Vagina (tissue), 2 donors: ENCODE measurements at regions not wholly inside any gene's neighbourhood (a gene's known extent, or its start where the extent isn't known, plus 50 kb on each side); places are given as distances from the start of the nearest gene placed in this dataset.

Experiments used
- DNase-seq, 2 donors: peaks; one replicate each; pipeline ENCODE4 v3.0.0-alpha.2; 2017; ENCODE audit errors: extremely low spot score in 2 of 2
- H3K27ac ChIP-seq: fragments of 200-600 bp; sonication (generic); one replicate; pipeline ENCODE4 v1.5.1; 2019
- H3K27me3 ChIP-seq: fragments of 200-600 bp; sonication (generic); one replicate; pipeline ENCODE4 v1.5.1; 2019
- H3K36me3 ChIP-seq, 2 donors: fragments of 200-600 bp; sonication (generic); one replicate each; pipeline ENCODE4 v1.5.1; 2017 to 2019
- H3K4me1 ChIP-seq: fragments of 200-600 bp; sonication (generic); one replicate; pipeline ENCODE4 v1.5.1; 2019
- H3K4me3 ChIP-seq, 2 donors: fragments of 200-600 bp; sonication (generic); 1 replicate in 1 of 2; 2 replicates in 1 of 2; pipeline ENCODE4 v1.5.1; 2016 to 2019
- H3K9me3 ChIP-seq: fragments of 200-600 bp; sonication (generic); one replicate; pipeline ENCODE4 v1.5.1; 2019
- POLR2A ChIP-seq, 2 donors: fragments of 450-650 bp; IDR thresholded peaks; one replicate each; pipeline ENCODE4 v1.6.1; 2017; ENCODE audit warnings: antibody characterized with exemption in 2 of 2, mild to moderate bottlenecking in 2 of 2, moderate library complexity in 2 of 2
- POLR2AphosphoS5 ChIP-seq, 2 donors: sonication (generic); formaldehyde crosslinking; IDR thresholded peaks; one replicate each; pipeline ENCODE4 v1.9.0; 2017; ENCODE audit warnings: antibody characterized with exemption in 2 of 2, mild to moderate bottlenecking in 2 of 2, low read depth in 1 of 2; ENCODE audit not compliant: insufficient read depth in 1 of 2
- intact Hi-C: fragments of 100-400 bp; cut with DNase I; formaldehyde crosslinking; loops from one replicate; pipeline ENCODE4 v1.15.1; 2023
- TF ChIP-seq, protein P1 (sequence below), 3 experiments: fragments of 450-650 bp in 2 of 3; fragments of 200-600 bp in 1 of 3; sonication (generic) in 1 of 3; IDR thresholded peaks; one replicate each; pipeline ENCODE4 v1.5.1; 2017 to 2019; ENCODE audit warnings: antibody characterized with exemption in 3 of 3, mild to moderate bottlenecking in 2 of 3, moderate library complexity in 2 of 3

GRCh38 chr1:195200772-195201171, 1407.5 kb downstream of the KCNT2 start:
- TF ChIP-seq POLR2A (IDR thresholded peaks at IDR 0.05): no peak
- TF ChIP-seq, protein P1, sequence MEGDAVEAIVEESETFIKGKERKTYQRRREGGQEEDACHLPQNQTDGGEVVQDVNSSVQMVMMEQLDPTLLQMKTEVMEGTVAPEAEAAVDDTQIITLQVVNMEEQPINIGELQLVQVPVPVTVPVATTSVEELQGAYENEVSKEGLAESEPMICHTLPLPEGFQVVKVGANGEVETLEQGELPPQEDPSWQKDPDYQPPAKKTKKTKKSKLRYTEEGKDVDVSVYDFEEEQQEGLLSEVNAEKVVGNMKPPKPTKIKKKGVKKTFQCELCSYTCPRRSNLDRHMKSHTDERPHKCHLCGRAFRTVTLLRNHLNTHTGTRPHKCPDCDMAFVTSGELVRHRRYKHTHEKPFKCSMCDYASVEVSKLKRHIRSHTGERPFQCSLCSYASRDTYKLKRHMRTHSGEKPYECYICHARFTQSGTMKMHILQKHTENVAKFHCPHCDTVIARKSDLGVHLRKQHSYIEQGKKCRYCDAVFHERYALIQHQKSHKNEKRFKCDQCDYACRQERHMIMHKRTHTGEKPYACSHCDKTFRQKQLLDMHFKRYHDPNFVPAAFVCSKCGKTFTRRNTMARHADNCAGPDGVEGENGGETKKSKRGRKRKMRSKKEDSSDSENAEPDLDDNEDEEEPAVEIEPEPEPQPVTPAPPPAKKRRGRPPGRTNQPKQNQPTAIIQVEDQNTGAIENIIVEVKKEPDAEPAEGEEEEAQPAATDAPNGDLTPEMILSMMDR (IDR thresholded peaks at IDR 0.05): no peak
- TF ChIP-seq POLR2AphosphoS5 (IDR thresholded peaks at IDR 0.05; ENCODE audit: insufficient read depth in 1 of 2, low read depth in 1 of 2): no peak
- intact Hi-C loops: no loop called here
- H3K9me3 ChIP-seq: no peaks in the 10 kb centered on the region
- H3K27ac ChIP-seq: no peak overlapping the region
- H3K4me3 ChIP-seq: no peak overlapping the region
- H3K36me3 ChIP-seq: no peaks in the 10 kb centered on the region
- no peak for DNase-seq
- H3K27me3 ChIP-seq: no peaks in the 10 kb centered on the region
- no peaks in the 10 kb centered on the region for H3K4me1 ChIP-seq

DNA sequence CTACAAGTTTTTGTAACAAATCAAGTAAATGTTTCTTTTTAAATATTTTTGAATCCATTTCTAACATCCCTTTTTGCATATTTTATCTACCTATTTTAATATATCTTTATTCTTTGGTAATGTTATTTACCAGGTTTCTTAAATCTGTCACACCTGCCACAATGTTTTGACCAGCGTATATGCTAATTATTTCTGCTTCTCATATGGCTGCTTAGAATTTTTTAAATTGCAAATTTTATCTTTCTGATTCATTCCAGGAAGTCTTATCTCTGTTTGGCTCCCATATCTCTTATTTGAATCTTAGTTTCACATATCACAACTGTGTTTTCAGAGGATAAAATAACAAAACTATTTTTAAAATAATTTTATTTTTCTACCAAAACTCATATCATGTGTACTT, 1411.1 kb downstream of the KCNT2 start:
- TF ChIP-seq POLR2A (IDR thresholded peaks at IDR 0.05) (no peak), POLR2AphosphoS5 (IDR thresholded peaks at IDR 0.05; ENCODE audit: insufficient read depth in 1 of 2, low read depth in 1 of 2) (no peak)
- TF ChIP-seq, protein P1 (IDR thresholded peaks at IDR 0.05): no peak
- intact Hi-C loops: no loop called here
- H3K27ac ChIP-seq: no peak overlapping the region
- H3K36me3 ChIP-seq: no peaks in the 10 kb centered on the region
- H3K4me3 ChIP-seq: no peak overlapping the region
- H3K9me3 ChIP-seq: no peaks in the 10 kb centered on the region
- no peak for DNase-seq
- H3K4me1 ChIP-seq: no peaks in the 10 kb centered on the region
- no peaks in the 10 kb centered on the region for H3K27me3 ChIP-seq

GRCh38 chr1:195195423-195196057, 1412.7 kb downstream of the KCNT2 start:
- no peak for DNase-seq
- TF ChIP-seq POLR2A (IDR thresholded peaks at IDR 0.05) (no peak), POLR2AphosphoS5 (IDR thresholded peaks at IDR 0.05; ENCODE audit: insufficient read depth in 1 of 2, low read depth in 1 of 2) (no peak)
- TF ChIP-seq, protein P1 (IDR thresholded peaks at IDR 0.05): no peak
- intact Hi-C loops: no loop called here

GRCh38 chr1:195193134-195193533, 1415.1 kb downstream of the KCNT2 start:
- H3K27me3 ChIP-seq: no peaks in the 10 kb centered on the region
- intact Hi-C loops: no loop called here
- TF ChIP-seq, protein P1 (IDR thresholded peaks at IDR 0.05): no peak
- no peak for TF ChIP-seq POLR2AphosphoS5 (IDR thresholded peaks at IDR 0.05; ENCODE audit: insufficient read depth in 1 of 2, low read depth in 1 of 2)

More at GRCh38 chr1:195195423-195196057, 1412.7 kb downstream of the KCNT2 start:
- Histone ChIP-seq H3K4me3 (no peak overlapping the region), H3K9me3 (no peaks in the 10 kb centered on the region), H3K4me1 (no peaks in the 10 kb centered on the region), H3K27ac (no peak overlapping the region), H3K27me3 (no peaks in the 10 kb centered on the region), H3K36me3 (no peaks in the 10 kb centered on the region)

DNA sequence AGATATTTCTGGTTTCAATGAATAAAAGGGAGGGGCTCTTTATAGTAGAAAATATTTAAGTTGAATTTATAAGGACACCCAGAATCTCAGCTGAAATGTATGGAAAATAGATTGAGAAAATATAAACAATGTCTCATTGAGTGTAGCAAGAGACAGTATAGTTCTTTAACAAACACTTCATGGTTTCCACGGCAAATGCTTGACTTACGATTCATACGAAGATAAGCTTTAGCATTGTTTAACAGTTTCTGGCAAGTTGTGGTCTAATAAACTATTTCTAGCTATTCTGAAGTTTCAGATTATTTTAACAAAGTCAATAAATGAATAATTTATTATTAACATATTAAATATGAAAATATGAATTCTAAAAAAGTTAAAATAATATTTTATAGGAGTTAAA, 1419.4 kb downstream of the KCNT2 start:
- Histone ChIP-seq H3K9me3 (no peaks in the 10 kb centered on the region), H3K36me3 (no peaks in the 10 kb centered on the region), H3K27ac (no peak overlapping the region), H3K27me3 (no peaks in the 10 kb centered on the region), H3K4me3 (no peak overlapping the region), H3K4me1 (no peaks in the 10 kb centered on the region)
- TF ChIP-seq POLR2AphosphoS5 (IDR thresholded peaks at IDR 0.05; ENCODE audit: insufficient read depth in 1 of 2, low read depth in 1 of 2) (no peak), POLR2A (IDR thresholded peaks at IDR 0.05) (no peak)
- TF ChIP-seq, protein P1 (IDR thresholded peaks at IDR 0.05): no peak
- DNase-seq: no peak
- intact Hi-C loops: no loop called here

More at GRCh38 chr1:195193134-195193533, 1415.1 kb downstream of the KCNT2 start:
- Histone ChIP-seq H3K9me3 (no peaks in the 10 kb centered on the region), H3K4me3 (no peak overlapping the region), H3K4me1 (no peaks in the 10 kb centered on the region), H3K27ac (no peak overlapping the region), H3K36me3 (no peaks in the 10 kb centered on the region)
- no peak for DNase-seq
